ENCODE measurements at regions not wholly inside any gene's neighbourhood (a gene's known extent, or its start where the extent isn't known, plus 50 kb on each side); places are given as distances from the start of the nearest gene placed in this dataset.

- DNase-seq (ENCODE audit: low read depth): no peak
- no peak for TF ChIP-seq CTCF (conservative IDR thresholded peaks at IDR 0.05; ENCODE audit: low read depth, low read length)
- H3K4me3 ChIP-seq (ENCODE audit: low read depth, low read length): no peak overlapping the region
Observed at GRCh38 chr12:105986779-105987684, 151.7 kb downstream of the NUAK1 start.

GRCh38 chr12:105987685-105988035 lies 151.1 kb downstream of the NUAK1 start:
- no peak for DNase-seq (ENCODE audit: low read depth)
- no peak overlapping the region for H3K4me3 ChIP-seq (ENCODE audit: low read depth, low read length)
- TF ChIP-seq CTCF (conservative IDR thresholded peaks at IDR 0.05; ENCODE audit: low read depth, low read length): no peak

- no peak for TF ChIP-seq CTCF (conservative IDR thresholded peaks at IDR 0.05; ENCODE audit: low read depth, low read length)
- DNase-seq (ENCODE audit: low read depth): no peak
- H3K4me3 ChIP-seq (ENCODE audit: low read depth, low read length): no peak overlapping the region
Observed at GRCh38 chr12:105992849-105993740, 145.7 kb downstream of the NUAK1 start.

- no peak for DNase-seq (ENCODE audit: low read depth)
- no peak overlapping the region for H3K4me3 ChIP-seq (ENCODE audit: low read depth, low read length)
- no peak for TF ChIP-seq CTCF (conservative IDR thresholded peaks at IDR 0.05; ENCODE audit: low read depth, low read length)
Observed at GRCh38 chr12:105993766-105994555, 144.8 kb downstream of the NUAK1 start.

- no peak for DNase-seq (ENCODE audit: low read depth)
- H3K4me3 ChIP-seq (ENCODE audit: low read depth, low read length): no peak overlapping the region
- TF ChIP-seq CTCF (conservative IDR thresholded peaks at IDR 0.05; ENCODE audit: low read depth, low read length): no peak
Observed at GRCh38 chr12:105995961-105996431, 142.8 kb downstream of the NUAK1 start.

GRCh38 chr12:105998561-105998960 lies 140.2 kb downstream of the NUAK1 start:
- no peak for DNase-seq (ENCODE audit: low read depth)
- no peak for TF ChIP-seq CTCF (conservative IDR thresholded peaks at IDR 0.05; ENCODE audit: low read depth, low read length)

More at GRCh38 chr12:105998561-105998960, 140.2 kb downstream of the NUAK1 start:
- H3K4me3 ChIP-seq (ENCODE audit: low read depth, low read length): no peak overlapping the region
